NT2/D1 (cell line): ENCODE measurements at regions not wholly inside any gene's neighbourhood (a gene's known extent, or its start where the extent isn't known, plus 50 kb on each side); places are given as distances from the start of the nearest gene placed in this dataset.

Experiments
- SUZ12 ChIP-seq: IDR thresholded peaks from 2 replicates; pipeline ENCODE4 v1.6.1; 2011; ENCODE audit not compliant: insufficient read length, insufficient read depth; ENCODE audit errors: extremely low read depth
- YY1 ChIP-seq: IDR thresholded peaks from 2 replicates; pipeline ENCODE4 v1.6.1; 2011; ENCODE audit not compliant: insufficient read length, insufficient read depth
- ZNF274 ChIP-seq: IDR thresholded peaks from 2 replicates; pipeline ENCODE4 v1.6.1; 2011; ENCODE audit warnings: mild to moderate bottlenecking, low read depth, low read length

- no peak for TF ChIP-seq ZNF274
- no peak for TF ChIP-seq SUZ12
- no peak for TF ChIP-seq YY1
Observed at GRCh38 chr12:94078736-94079509, 69.5 kb upstream of the PLXNC1 start.
